ENCODE measurements at regions not wholly inside any gene's neighbourhood (a gene's known extent, or its start where the extent isn't known, plus 50 kb on each side); places are given as distances from the start of the nearest gene placed in this dataset.

- ChIA-PET POLR2A (no interaction called here), CTCF (no interaction called here)
- Histone ChIP-seq H3K4me1 (ENCODE audit: control insufficient read depth, insufficient read depth, low read length) (no peaks in the 10 kb centered on the region), H3K4me3 (ENCODE audit: low read depth, low read length) (no peak overlapping the region), H3K9me3 (ENCODE audit: control insufficient read depth, insufficient read depth, low read depth, low read length) (no peaks in the 10 kb centered on the region), H3K36me3 (ENCODE audit: control insufficient read depth in 2 of 2, insufficient read depth in 1 of 2, low read length in 2 of 2) (no peaks in the 10 kb centered on the region), H3K27ac (ENCODE audit: extremely low read depth, low read depth, low read length) (no peak overlapping the region)
- no peak for TF ChIP-seq ZNF394 (tag by site-specific recombination; IDR thresholded peaks at IDR 0.05; ENCODE audit: borderline replicate concordance)
- no peak for TF ChIP-seq BCL6B (tag by site-specific recombination; IDR thresholded peaks at IDR 0.05)
- no peak for TF ChIP-seq ZSCAN5A (tag by site-specific recombination; IDR thresholded peaks at IDR 0.05)
Observed at GRCh38 chr1:60229821-60230220, 156.3 kb upstream of the C1orf87 start.

- CTCF ChIA-PET = interaction anchor here (0.7 kb wide), 1 partner anchor 257 kb away, joined by 3 read pairs; no protein-coding TSS in a partner anchor
- Histone ChIP-seq H3K27ac (ENCODE audit: extremely low read depth, low read depth, low read length) (no peak overlapping the region), H3K4me1 (ENCODE audit: control insufficient read depth, insufficient read depth, low read length) (no peaks in the 10 kb centered on the region), H3K36me3 (ENCODE audit: control insufficient read depth in 2 of 2, insufficient read depth in 1 of 2, low read length in 2 of 2) (no peaks in the 10 kb centered on the region), H3K4me3 (ENCODE audit: low read depth, low read length) (no peak overlapping the region), H3K9me3 (ENCODE audit: control insufficient read depth, insufficient read depth, low read depth, low read length) (no peaks in the 10 kb centered on the region)
- POLR2A ChIA-PET = no interaction called here
- no peak for TF ChIP-seq ZNF561 (tag by site-specific recombination; IDR thresholded peaks at IDR 0.05; ENCODE audit: borderline replicate concordance)
- TF ChIP-seq ZNF404 (tag by site-specific recombination; IDR thresholded peaks at IDR 0.05) = no peak
- TF ChIP-seq, protein P1, sequence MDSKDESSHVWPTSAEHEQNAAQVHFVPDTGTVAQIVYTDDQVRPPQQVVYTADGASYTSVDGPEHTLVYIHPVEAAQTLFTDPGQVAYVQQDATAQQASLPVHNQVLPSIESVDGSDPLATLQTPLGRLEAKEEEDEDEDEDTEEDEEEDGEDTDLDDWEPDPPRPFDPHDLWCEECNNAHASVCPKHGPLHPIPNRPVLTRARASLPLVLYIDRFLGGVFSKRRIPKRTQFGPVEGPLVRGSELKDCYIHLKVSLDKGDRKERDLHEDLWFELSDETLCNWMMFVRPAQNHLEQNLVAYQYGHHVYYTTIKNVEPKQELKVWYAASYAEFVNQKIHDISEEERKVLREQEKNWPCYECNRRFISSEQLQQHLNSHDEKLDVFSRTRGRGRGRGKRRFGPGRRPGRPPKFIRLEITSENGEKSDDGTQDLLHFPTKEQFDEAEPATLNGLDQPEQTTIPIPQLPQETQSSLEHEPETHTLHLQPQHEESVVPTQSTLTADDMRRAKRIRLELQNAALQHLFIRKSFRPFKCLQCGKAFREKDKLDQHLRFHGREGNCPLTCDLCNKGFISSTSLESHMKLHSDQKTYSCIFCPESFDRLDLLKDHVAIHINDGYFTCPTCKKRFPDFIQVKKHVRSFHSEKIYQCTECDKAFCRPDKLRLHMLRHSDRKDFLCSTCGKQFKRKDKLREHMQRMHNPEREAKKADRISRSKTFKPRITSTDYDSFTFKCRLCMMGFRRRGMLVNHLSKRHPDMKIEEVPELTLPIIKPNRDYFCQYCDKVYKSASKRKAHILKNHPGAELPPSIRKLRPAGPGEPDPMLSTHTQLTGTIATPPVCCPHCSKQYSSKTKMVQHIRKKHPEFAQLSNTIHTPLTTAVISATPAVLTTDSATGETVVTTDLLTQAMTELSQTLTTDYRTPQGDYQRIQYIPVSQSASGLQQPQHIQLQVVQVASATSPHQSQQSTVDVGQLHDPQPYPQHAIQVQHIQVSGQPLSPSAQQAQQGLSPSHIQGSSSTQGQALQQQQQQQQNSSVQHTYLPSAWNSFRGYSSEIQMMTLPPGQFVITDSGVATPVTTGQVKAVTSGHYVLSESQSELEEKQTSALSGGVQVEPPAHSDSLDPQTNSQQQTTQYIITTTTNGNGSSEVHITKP (tag by site-specific recombination; IDR thresholded peaks at IDR 0.05) = no peak
- TF ChIP-seq ZNF692 (tag by site-specific recombination; IDR thresholded peaks at IDR 0.05) = no peak
- TF ChIP-seq, protein P2, sequence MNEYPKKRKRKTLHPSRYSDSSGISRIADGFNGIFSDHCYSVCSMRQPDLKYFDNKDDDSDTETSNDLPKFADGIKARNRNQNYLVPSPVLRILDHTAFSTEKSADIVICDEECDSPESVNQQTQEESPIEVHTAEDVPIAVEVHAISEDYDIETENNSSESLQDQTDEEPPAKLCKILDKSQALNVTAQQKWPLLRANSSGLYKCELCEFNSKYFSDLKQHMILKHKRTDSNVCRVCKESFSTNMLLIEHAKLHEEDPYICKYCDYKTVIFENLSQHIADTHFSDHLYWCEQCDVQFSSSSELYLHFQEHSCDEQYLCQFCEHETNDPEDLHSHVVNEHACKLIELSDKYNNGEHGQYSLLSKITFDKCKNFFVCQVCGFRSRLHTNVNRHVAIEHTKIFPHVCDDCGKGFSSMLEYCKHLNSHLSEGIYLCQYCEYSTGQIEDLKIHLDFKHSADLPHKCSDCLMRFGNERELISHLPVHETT (tag by site-specific recombination; IDR thresholded peaks at IDR 0.05) = no peak
- TF ChIP-seq HOXD13 (CRISPR knock-in tag; IDR thresholded peaks at IDR 0.05; ENCODE audit: borderline replicate concordance) = no peak
- no peak for TF ChIP-seq ZBTB1 (tag by site-specific recombination; IDR thresholded peaks at IDR 0.05)
- TF ChIP-seq GLI2 (tag by site-specific recombination; IDR thresholded peaks at IDR 0.05; ENCODE audit: borderline replicate concordance, low read depth) = no peak
- TF ChIP-seq ZNF10 (tag by site-specific recombination; IDR thresholded peaks at IDR 0.05) = no peak
- no peak for TF ChIP-seq ZNF26 (tag by site-specific recombination; IDR thresholded peaks at IDR 0.05)
- no peak for TF ChIP-seq ZNF626 (tag by site-specific recombination; IDR thresholded peaks at IDR 0.05)
Observed at GRCh38 chr1:60228041-60228491, 154.5 kb upstream of the C1orf87 start.

Data from HEK293 (cell line).